PFSK-1 (cell line): ENCODE measurements at regions not wholly inside any gene's neighbourhood (a gene's known extent, or its start where the extent isn't known, plus 50 kb on each side); places are given as distances from the start of the nearest gene placed in this dataset.

Experiments
- POLR2AphosphoS5 ChIP-seq: IDR thresholded peaks from 2 replicates; pipeline ENCODE4 v1.6.1; 2012; ENCODE audit warnings: low read depth, mild to moderate bottlenecking, control low read depth, low read length, moderate library complexity
- REST ChIP-seq, 2 experiments: IDR thresholded peaks; 2 replicates each; pipeline versions ENCODE4 v1.6.1 to v1.8.0; 2011 to 2012; ENCODE audit warnings: low read depth in 2 of 2, low read length in 2 of 2, control low read depth in 1 of 2, inconsistent platforms in 1 of 2, mild to moderate bottlenecking in 1 of 2, moderate library complexity in 1 of 2; ENCODE audit not compliant: insufficient read depth in 1 of 2
- SIN3A ChIP-seq: IDR thresholded peaks from 2 replicates; pipeline ENCODE4 v1.6.1; 2012; ENCODE audit warnings: mild to moderate bottlenecking, low read length, moderate library complexity, borderline replicate concordance; ENCODE audit not compliant: insufficient read depth
- TAF1 ChIP-seq: IDR thresholded peaks from 2 replicates; pipeline ENCODE4 v1.6.1; 2012; ENCODE audit warnings: low read length, control low read depth, borderline replicate concordance; ENCODE audit not compliant: insufficient read depth

GRCh38 chr4:33448948-33449347, 2728.8 kb downstream of the PCDH7 start:
- TF ChIP-seq POLR2AphosphoS5 (no peak), TAF1 (no peak), SIN3A (no peak), REST (IDR thresholded peaks at IDR 0.05; ENCODE audit: insufficient read depth in 1 of 2, low read depth in 2 of 2, low read length in 2 of 2) (no peak)
